ENCODE measurements at regions not wholly inside any gene's neighbourhood (a gene's known extent, or its start where the extent isn't known, plus 50 kb on each side); places are given as distances from the start of the nearest gene placed in this dataset.

DNA sequence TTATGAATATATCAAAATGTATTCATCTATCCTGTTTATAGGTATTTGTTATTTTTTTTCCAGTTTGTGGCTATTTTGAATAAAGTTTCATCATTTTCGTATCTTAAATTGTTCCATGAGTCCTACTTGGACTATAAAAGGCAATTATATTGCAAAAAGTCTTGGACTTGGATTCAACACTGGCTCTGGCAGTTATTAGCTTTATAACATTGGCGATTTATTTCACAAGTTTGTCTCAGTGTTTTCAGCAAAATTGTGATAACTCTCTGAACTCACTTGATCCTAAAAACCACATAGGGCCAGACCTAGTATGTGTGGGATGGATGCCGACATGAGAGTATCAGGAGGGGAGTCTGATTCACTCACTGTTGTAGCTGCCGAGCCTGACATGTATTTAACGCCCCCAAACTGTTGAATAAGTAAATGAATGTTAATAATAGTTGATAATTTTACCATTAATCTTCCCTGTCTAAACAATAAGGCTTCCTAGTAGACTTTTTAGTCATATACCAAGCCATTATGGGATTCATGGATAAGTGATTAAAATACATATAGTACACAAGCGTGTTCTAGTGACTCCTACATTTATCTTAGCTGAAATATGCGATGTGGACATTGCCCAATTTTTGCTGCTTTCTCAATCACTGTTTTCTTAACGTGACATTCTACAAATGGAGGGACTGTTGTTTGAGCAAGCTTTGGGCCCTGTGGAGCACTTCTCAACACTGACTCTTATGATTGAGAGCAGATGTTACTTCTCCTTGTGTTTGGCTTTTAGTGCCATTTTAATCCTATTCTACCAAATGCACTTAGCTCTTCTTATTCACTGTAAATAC is 907.6 kb downstream of the EPHA4 start:
- H3K9me3 Mint-ChIP-seq = peaks cover 10% of the 10 kb centered on the region
- H3K4me1 Mint-ChIP-seq (ENCODE audit: unreplicated experiment) = peaks cover 14% of the 10 kb centered on the region
- no peak overlapping the region for H3K27ac Mint-ChIP-seq
- H3K27me3 Mint-ChIP-seq = no peaks in the 10 kb centered on the region
- DNase-seq (ENCODE audit: extremely low spot score, unreplicated experiment) = no peak
- TF ChIP-seq, protein P1, sequence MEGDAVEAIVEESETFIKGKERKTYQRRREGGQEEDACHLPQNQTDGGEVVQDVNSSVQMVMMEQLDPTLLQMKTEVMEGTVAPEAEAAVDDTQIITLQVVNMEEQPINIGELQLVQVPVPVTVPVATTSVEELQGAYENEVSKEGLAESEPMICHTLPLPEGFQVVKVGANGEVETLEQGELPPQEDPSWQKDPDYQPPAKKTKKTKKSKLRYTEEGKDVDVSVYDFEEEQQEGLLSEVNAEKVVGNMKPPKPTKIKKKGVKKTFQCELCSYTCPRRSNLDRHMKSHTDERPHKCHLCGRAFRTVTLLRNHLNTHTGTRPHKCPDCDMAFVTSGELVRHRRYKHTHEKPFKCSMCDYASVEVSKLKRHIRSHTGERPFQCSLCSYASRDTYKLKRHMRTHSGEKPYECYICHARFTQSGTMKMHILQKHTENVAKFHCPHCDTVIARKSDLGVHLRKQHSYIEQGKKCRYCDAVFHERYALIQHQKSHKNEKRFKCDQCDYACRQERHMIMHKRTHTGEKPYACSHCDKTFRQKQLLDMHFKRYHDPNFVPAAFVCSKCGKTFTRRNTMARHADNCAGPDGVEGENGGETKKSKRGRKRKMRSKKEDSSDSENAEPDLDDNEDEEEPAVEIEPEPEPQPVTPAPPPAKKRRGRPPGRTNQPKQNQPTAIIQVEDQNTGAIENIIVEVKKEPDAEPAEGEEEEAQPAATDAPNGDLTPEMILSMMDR (conservative IDR thresholded peaks at IDR 0.05) = no peak
- no peaks in the 10 kb centered on the region for H3K36me3 Mint-ChIP-seq
- H3K4me3 Mint-ChIP-seq = no peak overlapping the region

- Mint-ChIP-seq H3K27me3 (no peaks in the 10 kb centered on the region), H3K36me3 (no peaks in the 10 kb centered on the region), H3K27ac (no peak overlapping the region), H3K4me1 (ENCODE audit: unreplicated experiment) (peaks cover 10% of the 10 kb centered on the region), H3K9me3 (peaks cover 11% of the 10 kb centered on the region), H3K4me3 (no peak overlapping the region)
- no peak for DNase-seq (ENCODE audit: extremely low spot score, unreplicated experiment)
- TF ChIP-seq, protein P1 (conservative IDR thresholded peaks at IDR 0.05) = no peak
These were observed 907.0 kb downstream of the EPHA4 start for GRCh38 chr2:220665108-220665471.

DNA sequence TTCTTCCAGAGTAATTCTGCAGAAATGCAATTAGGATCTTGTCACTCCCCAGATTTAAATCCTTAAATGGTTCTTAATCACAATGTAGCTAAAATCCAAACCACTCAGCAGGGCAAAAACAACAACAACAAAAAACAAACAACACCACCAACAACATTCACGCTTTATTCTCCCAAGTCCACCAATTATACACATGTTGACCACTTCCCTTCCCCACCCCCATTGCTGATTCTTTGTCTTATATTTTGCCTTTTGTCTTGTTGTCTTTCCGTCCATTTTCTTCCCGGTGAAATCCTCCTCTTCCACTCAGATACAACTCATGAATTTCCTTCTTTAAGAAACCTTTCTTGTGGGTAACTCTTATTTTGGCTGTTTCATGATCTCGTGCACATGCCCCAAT is 902.8 kb downstream of the EPHA4 start:
- TF ChIP-seq, protein P1 (conservative IDR thresholded peaks at IDR 0.05) = no peak
- H3K4me1 Mint-ChIP-seq (ENCODE audit: unreplicated experiment) = no peaks in the 10 kb centered on the region
- H3K9me3 Mint-ChIP-seq = peaks cover 6% of the 10 kb centered on the region
- no peak for DNase-seq (ENCODE audit: extremely low spot score, unreplicated experiment)
- no peak overlapping the region for H3K4me3 Mint-ChIP-seq
- H3K36me3 Mint-ChIP-seq = no peaks in the 10 kb centered on the region
- H3K27ac Mint-ChIP-seq = no peak overlapping the region
- H3K27me3 Mint-ChIP-seq = no peaks in the 10 kb centered on the region

GRCh38 chr2:220670511-220670910 is 901.6 kb downstream of the EPHA4 start:
- Mint-ChIP-seq H3K4me3 (no peak overlapping the region), H3K4me1 (ENCODE audit: unreplicated experiment) (no peaks in the 10 kb centered on the region), H3K27me3 (no peaks in the 10 kb centered on the region), H3K36me3 (no peaks in the 10 kb centered on the region), H3K27ac (no peak overlapping the region), H3K9me3 (peaks cover 6% of the 10 kb centered on the region)
- DNase-seq (ENCODE audit: extremely low spot score, unreplicated experiment) = no peak
- TF ChIP-seq, protein P1 (conservative IDR thresholded peaks at IDR 0.05) = no peak

- Mint-ChIP-seq H3K9me3 (peaks cover 6% of the 10 kb centered on the region), H3K27me3 (no peaks in the 10 kb centered on the region), H3K4me1 (ENCODE audit: unreplicated experiment) (no peaks in the 10 kb centered on the region), H3K4me3 (no peak overlapping the region), H3K27ac (no peak overlapping the region), H3K36me3 (no peaks in the 10 kb centered on the region)
- TF ChIP-seq, protein P1 (conservative IDR thresholded peaks at IDR 0.05) = no peak
- DNase-seq (ENCODE audit: extremely low spot score, unreplicated experiment) = no peak
These were observed 898.8 kb downstream of the EPHA4 start for GRCh38 chr2:220673151-220673874.
